ENCODE measurements at regions not wholly inside any gene's neighbourhood (a gene's known extent, or its start where the extent isn't known, plus 50 kb on each side); places are given as distances from the start of the nearest gene placed in this dataset.

GRCh38 chr4:157837071-157837703 lies 335.6 kb downstream of the GASK1B start:
- H3K27ac ChIP-seq, result no peak overlapping the region
- no peak for TF ChIP-seq ZFX (IDR thresholded peaks at IDR 0.05)
- no peak for TF ChIP-seq CTCF (conservative IDR thresholded peaks at IDR 0.05)

- TF ChIP-seq CTCF (conservative IDR thresholded peaks at IDR 0.05) (no peak), ZFX (IDR thresholded peaks at IDR 0.05) (no peak)
- no peak overlapping the region for H3K27ac ChIP-seq
Measured at GRCh38 chr4:157832596-157832995, 340.2 kb downstream of the GASK1B start.

GRCh38 chr4:157824021-157824420 lies 348.8 kb downstream of the GASK1B start:
- TF ChIP-seq CTCF (conservative IDR thresholded peaks at IDR 0.05), result no peak
- TF ChIP-seq ZFX (IDR thresholded peaks at IDR 0.05), result no peak
- no peak overlapping the region for H3K27ac ChIP-seq

GRCh38 chr4:157821814-157822213 lies 351.0 kb downstream of the GASK1B start:
- TF ChIP-seq ZFX (IDR thresholded peaks at IDR 0.05) (no peak), CTCF (conservative IDR thresholded peaks at IDR 0.05) (no peak)
- H3K27ac ChIP-seq, result no peak overlapping the region

- H3K27ac ChIP-seq, result no peak overlapping the region
- no peak for TF ChIP-seq ZFX (IDR thresholded peaks at IDR 0.05)
- TF ChIP-seq CTCF (conservative IDR thresholded peaks at IDR 0.05), result no peak
Measured at GRCh38 chr4:157819693-157820464, 352.9 kb downstream of the GASK1B start.

GRCh38 chr4:157818946-157819692 lies 353.7 kb downstream of the GASK1B start:
- no peak overlapping the region for H3K27ac ChIP-seq
- TF ChIP-seq ZFX (IDR thresholded peaks at IDR 0.05) (no peak), CTCF (conservative IDR thresholded peaks at IDR 0.05) (no peak)

Data from C4-2B (cell line).